HL-60 (cell line): ENCODE measurements at regions not wholly inside any gene's neighbourhood (a gene's known extent, or its start where the extent isn't known, plus 50 kb on each side); places are given as distances from the start of the nearest gene placed in this dataset.

Experiments
- GABPA ChIP-seq: IDR thresholded peaks from 2 replicates; pipeline ENCODE4 v1.6.1; 2012; ENCODE audit warnings: low read depth
- POLR2AphosphoS5 ChIP-seq: IDR thresholded peaks from 2 replicates; pipeline ENCODE4 v1.6.1; 2012; ENCODE audit warnings: low read depth
- TF ChIP-seq, protein P1 (sequence below): IDR thresholded peaks from one replicate; pipeline ENCODE4 v1.5.1; 2011; ENCODE audit warnings: low read length, control low read depth, inconsistent platforms; ENCODE audit not compliant: insufficient read depth

DNA sequence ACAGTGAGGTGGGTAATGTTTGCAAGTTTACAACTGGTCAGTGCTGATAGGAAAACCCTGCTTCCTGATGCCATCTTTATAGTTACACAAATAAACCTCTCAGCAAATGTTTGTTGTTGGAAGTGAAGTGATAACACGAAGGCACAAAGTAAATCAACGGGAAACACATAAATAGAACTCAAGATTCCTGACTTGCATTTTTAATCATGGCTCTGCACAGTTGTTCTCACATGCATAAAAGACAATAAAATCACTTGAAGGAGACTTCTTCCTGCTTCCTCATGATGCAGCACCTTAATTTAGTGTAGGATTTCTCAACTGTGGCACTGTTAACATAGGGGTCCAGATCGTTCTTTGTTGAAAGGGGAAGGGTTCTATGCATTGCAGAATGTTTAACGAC, 907.7 kb downstream of the RAB28 start:
- TF ChIP-seq, protein P1, sequence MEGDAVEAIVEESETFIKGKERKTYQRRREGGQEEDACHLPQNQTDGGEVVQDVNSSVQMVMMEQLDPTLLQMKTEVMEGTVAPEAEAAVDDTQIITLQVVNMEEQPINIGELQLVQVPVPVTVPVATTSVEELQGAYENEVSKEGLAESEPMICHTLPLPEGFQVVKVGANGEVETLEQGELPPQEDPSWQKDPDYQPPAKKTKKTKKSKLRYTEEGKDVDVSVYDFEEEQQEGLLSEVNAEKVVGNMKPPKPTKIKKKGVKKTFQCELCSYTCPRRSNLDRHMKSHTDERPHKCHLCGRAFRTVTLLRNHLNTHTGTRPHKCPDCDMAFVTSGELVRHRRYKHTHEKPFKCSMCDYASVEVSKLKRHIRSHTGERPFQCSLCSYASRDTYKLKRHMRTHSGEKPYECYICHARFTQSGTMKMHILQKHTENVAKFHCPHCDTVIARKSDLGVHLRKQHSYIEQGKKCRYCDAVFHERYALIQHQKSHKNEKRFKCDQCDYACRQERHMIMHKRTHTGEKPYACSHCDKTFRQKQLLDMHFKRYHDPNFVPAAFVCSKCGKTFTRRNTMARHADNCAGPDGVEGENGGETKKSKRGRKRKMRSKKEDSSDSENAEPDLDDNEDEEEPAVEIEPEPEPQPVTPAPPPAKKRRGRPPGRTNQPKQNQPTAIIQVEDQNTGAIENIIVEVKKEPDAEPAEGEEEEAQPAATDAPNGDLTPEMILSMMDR = no peak
- no peak for TF ChIP-seq GABPA
- no peak for TF ChIP-seq POLR2AphosphoS5
